ENCODE measurements at regions not wholly inside any gene's neighbourhood (a gene's known extent, or its start where the extent isn't known, plus 50 kb on each side); places are given as distances from the start of the nearest gene placed in this dataset.

GRCh38 chr16:66229651-66230050, 136.8 kb upstream of the CDH5 start:
- Histone ChIP-seq H4K8ac (ENCODE audit: low read depth in 2 of 2, low read length in 2 of 2) (no peak overlapping the region), H2BK120ac (ENCODE audit: low read depth, low read length) (no peak overlapping the region), H3K4me1 (ENCODE audit: control insufficient read depth, insufficient read depth, low read length) (peaks cover 4% of the 10 kb centered on the region; the same call in 1 of the 2 replicates), H3K4me3 (ENCODE audit: insufficient read depth, low read depth, low read length) (no peak overlapping the region), H3K4me2 (ENCODE audit: low read depth, low read length) (no peak overlapping the region), H3K27ac (ENCODE audit: insufficient read depth, low read length) (no peak overlapping the region), H4K20me1 (ENCODE audit: insufficient read depth, low read length) (no peaks in the 10 kb centered on the region), H4K5ac (ENCODE audit: low read depth, low read length) (no peak overlapping the region), H2AK9ac (replicated peaks; ENCODE audit: low read depth, low read length, poor library complexity) (no peak overlapping the region), H3K14ac (replicated peaks; ENCODE audit: low read depth, low read length) (no peak overlapping the region), H2BK20ac (ENCODE audit: low read depth, low read length) (no peak overlapping the region), H2AFZ (replicated peaks; ENCODE audit: low read length, poor library complexity) (no peak overlapping the region), H3K27me3 (ENCODE audit: control insufficient read depth, insufficient read depth, low read length) (peaks cover 20% of the 10 kb centered on the region), H3K9ac (ENCODE audit: low read depth, low read length) (no peak overlapping the region), H4K91ac (ENCODE audit: insufficient read depth, low read depth, low read length) (no peak overlapping the region), H2BK5ac (ENCODE audit: low read depth, low read length, poor library complexity, severe bottlenecking) (no peak overlapping the region), H3K9me3 (ENCODE audit: control insufficient read depth, insufficient read depth, low read length) (no peaks in the 10 kb centered on the region), H3K23ac (ENCODE audit: low read depth, low read length) (no peak overlapping the region), H3K18ac (ENCODE audit: low read depth, low read length) (no peak overlapping the region), H3K36me3 (ENCODE audit: control insufficient read depth, insufficient read depth, low read length) (no peaks in the 10 kb centered on the region), H3K56ac (ENCODE audit: extremely low read depth, insufficient read depth, low read length) (no peak overlapping the region), H3K9me1 (ENCODE audit: insufficient read depth, low read length) (peaks cover 3% of the 10 kb centered on the region), H2BK15ac (ENCODE audit: low read depth, low read length) (no peak overlapping the region), H3K79me1 (ENCODE audit: low read depth in 1 of 2, low read length in 2 of 2) (no peaks in the 10 kb centered on the region), H3K4ac (ENCODE audit: low read depth, low read length) (no peak overlapping the region), H2AK5ac (ENCODE audit: low read depth, low read length) (no peak overlapping the region)
- intact Hi-C loops (cut with micrococcal nuclease) (no loop called here), dilution Hi-C loops (cut with HindIII; ENCODE audit: low sequenced_read_pairs, unreplicated experiment) (no loop called here), in situ Hi-C loops (cut with MboI; ENCODE audit: low sequenced_read_pairs) (no loop called here)
- DNase-seq (no peak), ATAC-seq (ENCODE audit: low read depth) (no peak)
- no CpG with 5 or more reads among the region's 4 CpGs for WGBS, 2 experiments (ENCODE audit: extremely low coverage in 2 of 2, insufficient read length in 1 of 2)
- TF ChIP-seq MAFK (IDR thresholded peaks at IDR 0.05; ENCODE audit: low read depth, low read length) (no peak), POLR2A (IDR thresholded peaks at IDR 0.05; ENCODE audit: low read depth, low read length) (no peak), RCOR1 (IDR thresholded peaks at IDR 0.05; ENCODE audit: insufficient replicate concordance, low read length) (no peak), SMC3 (IDR thresholded peaks at IDR 0.05; ENCODE audit: low read depth, low read length) (no peak), USF2 (IDR thresholded peaks at IDR 0.05; ENCODE audit: low read depth, low read length) (no peak)
- ChIA-PET CTCF (no interaction called here), POLR2A (ENCODE audit: unreplicated experiment) (no interaction called here)
- no TSS peak for BruUV-seq (replicated peaks)
